GM12891 (cell line): ENCODE measurements at regions not wholly inside any gene's neighbourhood (a gene's known extent, or its start where the extent isn't known, plus 50 kb on each side); places are given as distances from the start of the nearest gene placed in this dataset.

ENCODE experiments used
- POLR2A ChIP-seq: IDR thresholded peaks from 2 replicates; pipeline ENCODE4 v1.6.1; 2011; ENCODE audit warnings: low read depth, low read length, control low read depth
- POLR2AphosphoS5 ChIP-seq: IDR thresholded peaks from 2 replicates; pipeline ENCODE4 v1.6.1; 2011; ENCODE audit warnings: low read depth, low read length, control low read depth

DNA sequence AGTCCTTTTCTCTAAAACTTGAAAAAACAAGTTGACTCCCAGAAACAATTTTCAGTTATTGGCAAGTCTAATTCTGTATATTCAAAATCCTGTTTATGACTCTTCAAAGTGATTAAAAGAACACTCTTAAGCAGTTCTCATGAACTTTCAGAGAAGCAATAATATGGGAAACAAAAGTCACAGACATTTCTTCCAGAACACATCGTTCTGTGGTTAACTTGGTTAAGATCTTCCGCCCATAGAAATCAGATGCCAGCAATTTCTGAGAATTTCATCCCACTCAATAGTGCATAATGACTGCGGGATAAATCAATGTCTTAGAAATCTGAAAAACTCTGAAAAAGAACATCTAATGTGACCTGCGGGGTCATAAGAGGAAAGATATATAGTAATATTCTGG, 300.5 kb downstream of the COX7C start:
- TF ChIP-seq POLR2AphosphoS5 = no peak
- TF ChIP-seq POLR2A = no peak
